Right lobe of liver (tissue), 4 donors: ENCODE measurements at regions not wholly inside any gene's neighbourhood (a gene's known extent, or its start where the extent isn't known, plus 50 kb on each side); places are given as distances from the start of the nearest gene placed in this dataset.

Experiments used
- CTCF ChIP-seq, 4 donors: fragments of 200-600 bp in 3 of 4; fragments of 450-650 bp in 1 of 4; IDR thresholded peaks; one replicate each; pipeline versions ENCODE4 v1.5.1 to v1.8.0; 2016 to 2022; ENCODE audit warnings: antibody characterized with exemption in 4 of 4, mild to moderate bottlenecking in 2 of 4
- POLR2A ChIP-seq: fragments of 450-650 bp; IDR thresholded peaks from one replicate; pipeline ENCODE4 v1.6.1; 2017; ENCODE audit warnings: antibody characterized with exemption, mild to moderate bottlenecking
- donor health status: DM: no; HTN: no; CAD: no.
- donor health status: DM: no; HTN: no; CAD: no.
- donor health status: DM: no; HTN: yes; CAD: no.

GRCh38 chr6:139777202-139777970 lies 402.9 kb upstream of the CITED2 start:
- TF ChIP-seq POLR2A: no peak
- TF ChIP-seq CTCF (IDR thresholded peaks at IDR 0.05): no peak
